Left lobe of liver (tissue), 2 donors: ENCODE measurements at regions not wholly inside any gene's neighbourhood (a gene's known extent, or its start where the extent isn't known, plus 50 kb on each side); places are given as distances from the start of the nearest gene placed in this dataset.
"Not testable (repeated sequence)": the region's sequence is repeated elsewhere in the genome, so short reads cannot be mapped to it uniquely, and the experiment has no call there.

ENCODE experiments used
- ATAC-seq: fragments of 200-7000 bp; cut with Tn5 transposase; one replicate; pipeline ENCODE4 v1.9.1; 2020; ENCODE audit warnings: mild to moderate bottlenecking, moderate library complexity
- DNase-seq: peaks from one replicate; pipeline ENCODE4 v3.0.0-alpha.2; 2020; ENCODE audit warnings: low spot score
- donor health status: DM: no; HTN: no; CAD: no; lungs with moderate emphysema.
- donor health status: DM: no; HTN: yes; CAD: no.

- no peak for ATAC-seq
Measured at GRCh38 chr2:224182498-224182897, 143.4 kb upstream of the SERPINE2 start.

GRCh38 chr2:224181534-224182155 lies 142.6 kb upstream of the SERPINE2 start:
- DNase-seq (no peak), ATAC-seq (no peak)

More at GRCh38 chr2:224182498-224182897, 143.4 kb upstream of the SERPINE2 start:
- DNase-seq = no peak

GRCh38 chr2:224180810-224181209 lies 141.7 kb upstream of the SERPINE2 start:
- DNase-seq = no peak
- no peak for ATAC-seq

GRCh38 chr2:224178056-224178455 lies 139.0 kb upstream of the SERPINE2 start:
- no peak for ATAC-seq
- DNase-seq = no peak

- DNase-seq (no peak), ATAC-seq (no peak)
Measured at GRCh38 chr2:224175538-224175937, 136.5 kb upstream of the SERPINE2 start.

GRCh38 chr2:224174990-224175389 lies 135.9 kb upstream of the SERPINE2 start:
- no peak for ATAC-seq
- DNase-seq = no peak

- no peak for ATAC-seq
- DNase-seq = no peak
Measured at GRCh38 chr2:224174521-224174920, 135.4 kb upstream of the SERPINE2 start.

GRCh38 chr2:224173933-224174332 lies 134.8 kb upstream of the SERPINE2 start:
- ATAC-seq (no peak), DNase-seq (no peak)

GRCh38 chr2:224173210-224173609 lies 134.1 kb upstream of the SERPINE2 start:
- no peak for DNase-seq
- no peak for ATAC-seq

- DNase-seq (peak; percentile 59), ATAC-seq (peak; percentile 90)
Measured at GRCh38 chr2:224171226-224171625, 132.1 kb upstream of the SERPINE2 start.

- ATAC-seq (no peak), DNase-seq (no peak)
Measured at GRCh38 chr2:224169847-224170246, 130.8 kb upstream of the SERPINE2 start.

GRCh38 chr2:224167781-224168180 lies 128.7 kb upstream of the SERPINE2 start:
- not testable (repeated sequence) for ATAC-seq, DNase-seq

- ATAC-seq = no peak
- no peak for DNase-seq
Measured at GRCh38 chr2:224166654-224167053, 127.6 kb upstream of the SERPINE2 start.

GRCh38 chr2:224165901-224166319 lies 126.8 kb upstream of the SERPINE2 start:
- ATAC-seq = no peak

GRCh38 chr2:224163566-224164307 lies 124.7 kb upstream of the SERPINE2 start:
- no peak for DNase-seq
- no peak for ATAC-seq

More at GRCh38 chr2:224165901-224166319, 126.8 kb upstream of the SERPINE2 start:
- DNase-seq = no peak

- no peak for DNase-seq
- no peak for ATAC-seq
Measured at GRCh38 chr2:224162122-224162521, 123.0 kb upstream of the SERPINE2 start.

GRCh38 chr2:224161712-224162111 lies 122.6 kb upstream of the SERPINE2 start:
- no peak for ATAC-seq
- no peak for DNase-seq

- ATAC-seq = peak; percentile 22
- peak; percentile 46 for DNase-seq
Measured at GRCh38 chr2:224160917-224161316, 121.8 kb upstream of the SERPINE2 start.

- DNase-seq = no peak
Measured at GRCh38 chr2:224159345-224159928, 120.4 kb upstream of the SERPINE2 start.

GRCh38 chr2:224158831-224159230 lies 119.7 kb upstream of the SERPINE2 start:
- DNase-seq (no peak), ATAC-seq (no peak)

More at GRCh38 chr2:224159345-224159928, 120.4 kb upstream of the SERPINE2 start:
- ATAC-seq = no peak

- ATAC-seq (no peak), DNase-seq (no peak)
Measured at GRCh38 chr2:224158061-224158460, 119.0 kb upstream of the SERPINE2 start.

GRCh38 chr2:224157655-224158054 lies 118.6 kb upstream of the SERPINE2 start:
- no peak for DNase-seq

More at GRCh38 chr2:224157655-224158054, 118.6 kb upstream of the SERPINE2 start:
- ATAC-seq = no peak
